ENCODE measurements at regions not wholly inside any gene's neighbourhood (a gene's known extent, or its start where the extent isn't known, plus 50 kb on each side); places are given as distances from the start of the nearest gene placed in this dataset.

- Histone ChIP-seq H3K4me1 (no peaks in the 10 kb centered on the region), H3K4me3 (no peak overlapping the region), H3K9me3 (no peaks in the 10 kb centered on the region), H3K36me3 (no peaks in the 10 kb centered on the region), H3K27ac (no peak overlapping the region), H3K27me3 (no peaks in the 10 kb centered on the region)
- no peak for TF ChIP-seq POLR2AphosphoS5 (IDR thresholded peaks at IDR 0.05)
- no peak for TF ChIP-seq POLR2A (IDR thresholded peaks at IDR 0.05)
- TF ChIP-seq EP300 (IDR thresholded peaks at IDR 0.05), result no peak
- no peak for TF ChIP-seq CTCF (IDR thresholded peaks at IDR 0.05)
- WGBS, 2 donors (ENCODE audit: low coverage in 1 of 2), result 50 to 82% methylated on average over 3 of the region's 3 CpGs
- ATAC-seq, result no peak
Observed at GRCh38 chr2:34747643-34748042, 1148.5 kb upstream of the FAM98A start.

GRCh38 chr2:34738691-34739090 lies 1139.6 kb upstream of the FAM98A start:
- Histone ChIP-seq H3K36me3 (no peaks in the 10 kb centered on the region), H3K27me3 (no peaks in the 10 kb centered on the region), H3K27ac (no peak overlapping the region), H3K9me3 (no peaks in the 10 kb centered on the region), H3K4me1 (no peaks in the 10 kb centered on the region), H3K4me3 (no peak overlapping the region)
- ATAC-seq, result no peak
- TF ChIP-seq POLR2AphosphoS5 (IDR thresholded peaks at IDR 0.05), result no peak
- no peak for TF ChIP-seq CTCF (IDR thresholded peaks at IDR 0.05)
- no peak for TF ChIP-seq POLR2A (IDR thresholded peaks at IDR 0.05)
- TF ChIP-seq EP300 (IDR thresholded peaks at IDR 0.05), result no peak
- WGBS, 2 donors (ENCODE audit: low coverage in 1 of 2), result 0 to 60% methylated on average over 1 to 3 of the region's 3 CpGs

GRCh38 chr2:34737146-34737545 lies 1138.0 kb upstream of the FAM98A start:
- 50 to 77% methylated on average over 1 to 3 of the region's 3 CpGs for WGBS, 2 donors (ENCODE audit: low coverage in 1 of 2)
- Histone ChIP-seq H3K27ac (no peak overlapping the region), H3K27me3 (no peaks in the 10 kb centered on the region), H3K36me3 (no peaks in the 10 kb centered on the region), H3K4me1 (no peaks in the 10 kb centered on the region), H3K9me3 (no peaks in the 10 kb centered on the region), H3K4me3 (no peak overlapping the region)
- no peak for TF ChIP-seq POLR2AphosphoS5 (IDR thresholded peaks at IDR 0.05)
- no peak for TF ChIP-seq POLR2A (IDR thresholded peaks at IDR 0.05)
- TF ChIP-seq CTCF (IDR thresholded peaks at IDR 0.05), result no peak
- no peak for TF ChIP-seq EP300 (IDR thresholded peaks at IDR 0.05)
- no peak for ATAC-seq

GRCh38 chr2:34736482-34736881 lies 1137.4 kb upstream of the FAM98A start:
- H3K36me3 ChIP-seq, result no peaks in the 10 kb centered on the region
- H3K4me1 ChIP-seq, result no peaks in the 10 kb centered on the region
- ATAC-seq, result no peak
- 94% methylated on average over 2 of the region's 2 CpGs; no CpG with 5 or more reads in 1 of the 2 donors for WGBS, 2 donors (ENCODE audit: low coverage in 1 of 2)
- TF ChIP-seq POLR2A (IDR thresholded peaks at IDR 0.05), result no peak
- TF ChIP-seq EP300 (IDR thresholded peaks at IDR 0.05), result no peak
- no peak for TF ChIP-seq POLR2AphosphoS5 (IDR thresholded peaks at IDR 0.05)
- no peak for TF ChIP-seq CTCF (IDR thresholded peaks at IDR 0.05)
- no peak overlapping the region for H3K4me3 ChIP-seq
- no peaks in the 10 kb centered on the region for H3K27me3 ChIP-seq
- no peaks in the 10 kb centered on the region for H3K9me3 ChIP-seq
- H3K27ac ChIP-seq, result no peak overlapping the region

GRCh38 chr2:34734662-34735061 lies 1135.6 kb upstream of the FAM98A start:
- ATAC-seq, result no peak
- Histone ChIP-seq H3K4me1 (no peaks in the 10 kb centered on the region), H3K36me3 (no peaks in the 10 kb centered on the region), H3K4me3 (no peak overlapping the region), H3K9me3 (no peaks in the 10 kb centered on the region), H3K27me3 (no peaks in the 10 kb centered on the region), H3K27ac (no peak overlapping the region)
- TF ChIP-seq POLR2AphosphoS5 (IDR thresholded peaks at IDR 0.05) (no peak), EP300 (IDR thresholded peaks at IDR 0.05) (no peak), CTCF (IDR thresholded peaks at IDR 0.05) (no peak), POLR2A (IDR thresholded peaks at IDR 0.05) (no peak)
